ENCODE measurements at regions not wholly inside any gene's neighbourhood (a gene's known extent, or its start where the extent isn't known, plus 50 kb on each side); places are given as distances from the start of the nearest gene placed in this dataset.

DNA sequence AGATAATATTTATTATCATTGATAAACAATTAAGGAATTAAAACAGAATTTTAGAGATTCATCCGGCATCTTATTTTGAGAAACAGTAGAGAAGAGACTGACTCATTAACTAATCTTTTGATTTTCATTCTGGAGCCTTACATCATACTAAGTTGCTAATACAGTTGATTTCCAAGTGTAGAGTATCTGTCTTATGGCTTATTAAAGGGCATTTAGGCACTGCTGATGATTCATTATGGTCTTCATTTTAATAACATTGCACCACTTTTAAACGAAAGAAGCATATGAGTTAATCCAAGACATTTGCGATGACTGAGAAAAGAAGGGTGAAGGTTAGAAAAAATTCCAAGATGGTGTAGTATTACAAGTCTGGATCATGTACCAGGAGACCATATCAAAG, 186.0 kb upstream of the CACNA2D1 start:
- no peak overlapping the region for H3K27ac ChIP-seq
- H3K27me3 ChIP-seq (ENCODE audit: low read depth): no peaks in the 10 kb centered on the region
- H3K9me3 ChIP-seq: no peaks in the 10 kb centered on the region
- H3K4me3 ChIP-seq: no peak overlapping the region
- intact Hi-C loops (cut with DNase I): no loop called here
- no peaks in the 10 kb centered on the region for H3K36me3 ChIP-seq
- no peak for TF ChIP-seq CTCF (IDR thresholded peaks at IDR 0.05)
- ATAC-seq (no peak), DNase-seq (no peak)
- H3K4me1 ChIP-seq: no peaks in the 10 kb centered on the region

DNA sequence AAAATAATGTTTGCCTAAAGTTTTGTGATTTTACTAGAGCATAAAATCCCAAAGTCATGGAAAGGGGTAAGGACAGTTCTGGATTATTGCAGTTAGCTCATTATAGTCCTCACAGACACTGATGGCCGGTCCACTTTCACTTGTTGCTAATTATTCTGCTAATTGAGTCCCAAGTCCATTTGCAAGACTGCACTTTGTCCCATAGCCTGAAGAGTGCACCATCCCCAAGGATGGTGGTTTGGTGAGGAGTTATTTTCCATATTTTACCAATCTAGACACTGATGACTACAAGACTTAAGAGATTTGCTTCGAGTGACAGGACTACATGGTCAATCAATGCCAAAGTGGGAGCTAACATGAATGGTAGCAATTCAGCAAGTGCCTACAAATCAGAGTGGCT, 181.8 kb upstream of the CACNA2D1 start:
- TF ChIP-seq CTCF (IDR thresholded peaks at IDR 0.05): no peak
- no peaks in the 10 kb centered on the region for H3K9me3 ChIP-seq
- intact Hi-C loops (cut with DNase I): no loop called here

GRCh38 chr7:82624965-82625364, 181.4 kb upstream of the CACNA2D1 start:
- no peak overlapping the region for H3K4me3 ChIP-seq
- H3K36me3 ChIP-seq: no peaks in the 10 kb centered on the region
- H3K9me3 ChIP-seq: no peaks in the 10 kb centered on the region
- no peaks in the 10 kb centered on the region for H3K4me1 ChIP-seq
- ATAC-seq (no peak), DNase-seq (no peak)
- no peak for TF ChIP-seq CTCF (IDR thresholded peaks at IDR 0.05)
- no peaks in the 10 kb centered on the region for H3K27me3 ChIP-seq (ENCODE audit: low read depth)
- no peak overlapping the region for H3K27ac ChIP-seq
- intact Hi-C loops (cut with DNase I): no loop called here

More for the DNA sequence above, 181.8 kb upstream of the CACNA2D1 start:
- Histone ChIP-seq H3K27me3 (ENCODE audit: low read depth) (no peaks in the 10 kb centered on the region), H3K36me3 (no peaks in the 10 kb centered on the region), H3K27ac (no peak overlapping the region), H3K4me3 (no peak overlapping the region), H3K4me1 (no peaks in the 10 kb centered on the region)
- no peak for DNase-seq
- ATAC-seq: no peak

DNA sequence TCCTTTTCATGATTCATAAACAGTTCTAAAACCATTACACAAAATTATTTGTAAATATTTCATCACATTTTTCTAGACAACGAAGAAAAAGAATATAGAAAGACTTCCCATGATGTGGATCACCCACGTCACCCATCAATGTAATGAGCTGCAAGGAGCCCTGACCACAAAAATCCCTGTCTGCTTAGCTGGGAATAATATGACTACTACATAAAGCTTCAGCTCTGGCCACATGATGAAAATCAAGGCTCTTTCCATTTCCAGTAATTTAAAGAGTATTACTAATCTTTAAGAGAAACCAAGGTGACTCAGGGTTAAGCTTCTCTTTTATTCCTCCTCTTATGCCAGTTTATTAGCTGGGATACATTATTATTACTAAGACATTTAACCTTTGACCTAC, 180.8 kb upstream of the CACNA2D1 start:
- H3K9me3 ChIP-seq: no peaks in the 10 kb centered on the region
- no peak overlapping the region for H3K27ac ChIP-seq
- intact Hi-C loops (cut with DNase I): no loop called here
- no peaks in the 10 kb centered on the region for H3K27me3 ChIP-seq (ENCODE audit: low read depth)
- H3K36me3 ChIP-seq: no peaks in the 10 kb centered on the region
- DNase-seq (no peak), ATAC-seq (no peak)
- H3K4me3 ChIP-seq: no peak overlapping the region
- no peaks in the 10 kb centered on the region for H3K4me1 ChIP-seq
- no peak for TF ChIP-seq CTCF (IDR thresholded peaks at IDR 0.05)

- no peak for TF ChIP-seq CTCF (IDR thresholded peaks at IDR 0.05)
- Histone ChIP-seq H3K9me3 (no peaks in the 10 kb centered on the region), H3K36me3 (no peaks in the 10 kb centered on the region), H3K27me3 (ENCODE audit: low read depth) (no peaks in the 10 kb centered on the region), H3K4me3 (no peak overlapping the region), H3K4me1 (no peaks in the 10 kb centered on the region), H3K27ac (no peak overlapping the region)
- DNase-seq (no peak), ATAC-seq (no peak)
- intact Hi-C loops (cut with DNase I): no loop called here
These were observed 180.2 kb upstream of the CACNA2D1 start for GRCh38 chr7:82623812-82624211.

- no peak for ATAC-seq
- no peak overlapping the region for H3K4me3 ChIP-seq
- no peaks in the 10 kb centered on the region for H3K4me1 ChIP-seq
- intact Hi-C loops (cut with DNase I): no loop called here
- H3K27me3 ChIP-seq (ENCODE audit: low read depth): no peaks in the 10 kb centered on the region
- no peak for TF ChIP-seq CTCF (IDR thresholded peaks at IDR 0.05)
- H3K27ac ChIP-seq: no peak overlapping the region
- H3K36me3 ChIP-seq: no peaks in the 10 kb centered on the region
- no peaks in the 10 kb centered on the region for H3K9me3 ChIP-seq
- DNase-seq: no peak
These were observed 173.6 kb upstream of the CACNA2D1 start for GRCh38 chr7:82617156-82617555.

Data from lower lobe of right lung (tissue), 2 donors.